Mucosa of rectum (tissue), 2 donors: ENCODE measurements at regions not wholly inside any gene's neighbourhood (a gene's known extent, or its start where the extent isn't known, plus 50 kb on each side); places are given as distances from the start of the nearest gene placed in this dataset.

Source experiments
- H3K27ac ChIP-seq, 2 donors: one replicate each; pipeline ENCODE4 v1.7.0; 2013; ENCODE audit warnings: inconsistent platforms in 2 of 2, low read depth in 2 of 2, low read length in 2 of 2
- H3K27me3 ChIP-seq, 2 donors: one replicate each; pipeline ENCODE4 v1.7.0; 2013; ENCODE audit warnings: low read length in 2 of 2; ENCODE audit not compliant: control insufficient read depth in 2 of 2, insufficient read depth in 2 of 2
- H3K36me3 ChIP-seq, 2 donors: one replicate each; pipeline ENCODE4 v1.7.0; 2013; ENCODE audit warnings: low read length in 2 of 2; ENCODE audit not compliant: control insufficient read depth in 2 of 2, insufficient read depth in 2 of 2
- H3K4me1 ChIP-seq, 2 donors: one replicate each; pipeline ENCODE4 v1.7.0; 2013; ENCODE audit warnings: low read length in 2 of 2, mild to moderate bottlenecking in 1 of 2; ENCODE audit not compliant: control insufficient read depth in 2 of 2, insufficient read depth in 2 of 2
- H3K4me3 ChIP-seq, 2 donors: one replicate each; pipeline ENCODE4 v1.7.0; 2013; ENCODE audit warnings: low read length in 2 of 2
- H3K9ac ChIP-seq, 2 donors: one replicate each; pipeline ENCODE4 v1.7.0; 2013; ENCODE audit warnings: low read length in 2 of 2, low read depth in 1 of 2, mild to moderate bottlenecking in 1 of 2
- H3K9me3 ChIP-seq, 2 donors: one replicate each; pipeline ENCODE4 v1.7.0; 2013; ENCODE audit warnings: low read length in 2 of 2; ENCODE audit not compliant: control insufficient read depth in 2 of 2
- donor health status: healthy.
- donor health status: Normal muscosa, but diverticular disease.

- Histone ChIP-seq H3K36me3 (no peaks in the 10 kb centered on the region), H3K27me3 (no peaks in the 10 kb centered on the region), H3K4me1 (no peaks in the 10 kb centered on the region), H3K9me3 (no peaks in the 10 kb centered on the region), H3K4me3 (no peak overlapping the region), H3K27ac (no peak overlapping the region), H3K9ac (no peak overlapping the region)
Measured at GRCh38 chr2:128949360-128949759, 630.7 kb upstream of the HS6ST1 start.

- no peaks in the 10 kb centered on the region for H3K4me1 ChIP-seq
- no peak overlapping the region for H3K4me3 ChIP-seq
- no peaks in the 10 kb centered on the region for H3K27me3 ChIP-seq
- no peak overlapping the region for H3K27ac ChIP-seq
- H3K9me3 ChIP-seq = no peaks in the 10 kb centered on the region
- H3K9ac ChIP-seq = no peak overlapping the region
- H3K36me3 ChIP-seq = no peaks in the 10 kb centered on the region
Measured at GRCh38 chr2:128950758-128951157, 632.1 kb upstream of the HS6ST1 start.

- H3K9me3 ChIP-seq = no peaks in the 10 kb centered on the region
- no peak overlapping the region for H3K27ac ChIP-seq
- no peak overlapping the region for H3K4me3 ChIP-seq
- H3K36me3 ChIP-seq = no peaks in the 10 kb centered on the region
- H3K4me1 ChIP-seq = no peaks in the 10 kb centered on the region
- no peak overlapping the region for H3K9ac ChIP-seq
- H3K27me3 ChIP-seq = no peaks in the 10 kb centered on the region
Measured at GRCh38 chr2:128958241-128958640, 639.6 kb upstream of the HS6ST1 start.

- H3K36me3 ChIP-seq = no peaks in the 10 kb centered on the region
- H3K4me1 ChIP-seq = no peaks in the 10 kb centered on the region
- H3K9ac ChIP-seq = no peak overlapping the region
- no peak overlapping the region for H3K27ac ChIP-seq
- no peaks in the 10 kb centered on the region for H3K9me3 ChIP-seq
- H3K4me3 ChIP-seq = no peak overlapping the region
- H3K27me3 ChIP-seq = no peaks in the 10 kb centered on the region
Measured at GRCh38 chr2:128967646-128968045, 649.0 kb upstream of the HS6ST1 start.

- Histone ChIP-seq H3K9me3 (no peaks in the 10 kb centered on the region), H3K27ac (no peak overlapping the region), H3K9ac (no peak overlapping the region), H3K4me3 (no peak overlapping the region), H3K4me1 (no peaks in the 10 kb centered on the region), H3K36me3 (no peaks in the 10 kb centered on the region), H3K27me3 (no peaks in the 10 kb centered on the region)
Measured at GRCh38 chr2:128969374-128969773, 650.7 kb upstream of the HS6ST1 start.

- H3K9ac ChIP-seq = no peak overlapping the region
- H3K36me3 ChIP-seq = no peaks in the 10 kb centered on the region
- no peaks in the 10 kb centered on the region for H3K27me3 ChIP-seq
- H3K4me1 ChIP-seq = no peaks in the 10 kb centered on the region
- H3K4me3 ChIP-seq = no peak overlapping the region
- no peaks in the 10 kb centered on the region for H3K9me3 ChIP-seq
- H3K27ac ChIP-seq = no peak overlapping the region
Measured at GRCh38 chr2:128970332-128971116, 651.9 kb upstream of the HS6ST1 start.

- H3K27me3 ChIP-seq = no peaks in the 10 kb centered on the region
- H3K9me3 ChIP-seq = no peaks in the 10 kb centered on the region
- H3K36me3 ChIP-seq = no peaks in the 10 kb centered on the region
- no peak overlapping the region for H3K27ac ChIP-seq
- H3K4me3 ChIP-seq = no peak overlapping the region
- H3K4me1 ChIP-seq = no peaks in the 10 kb centered on the region
- H3K9ac ChIP-seq = no peak overlapping the region
Measured at GRCh38 chr2:128973566-128973965, 654.9 kb upstream of the HS6ST1 start.

- Histone ChIP-seq H3K36me3 (no peaks in the 10 kb centered on the region), H3K4me3 (no peak overlapping the region)
Measured at GRCh38 chr2:128978212-128978611, 659.5 kb upstream of the HS6ST1 start.

GRCh38 chr2:128979182-128979581 is 660.5 kb upstream of the HS6ST1 start:
- Histone ChIP-seq H3K36me3 (no peaks in the 10 kb centered on the region), H3K9me3 (no peaks in the 10 kb centered on the region), H3K27ac (no peak overlapping the region), H3K4me3 (no peak overlapping the region), H3K27me3 (no peaks in the 10 kb centered on the region), H3K4me1 (no peaks in the 10 kb centered on the region), H3K9ac (no peak overlapping the region)

More at GRCh38 chr2:128978212-128978611, 659.5 kb upstream of the HS6ST1 start:
- Histone ChIP-seq H3K4me1 (no peaks in the 10 kb centered on the region), H3K9me3 (no peaks in the 10 kb centered on the region), H3K9ac (no peak overlapping the region), H3K27ac (no peak overlapping the region), H3K27me3 (no peaks in the 10 kb centered on the region)

GRCh38 chr2:128980475-128980874 is 661.8 kb upstream of the HS6ST1 start:
- Histone ChIP-seq H3K4me3 (no peak overlapping the region), H3K27me3 (no peaks in the 10 kb centered on the region), H3K9ac (no peak overlapping the region), H3K4me1 (no peaks in the 10 kb centered on the region), H3K36me3 (no peaks in the 10 kb centered on the region), H3K27ac (no peak overlapping the region), H3K9me3 (no peaks in the 10 kb centered on the region)
